DOHH2 (cell line): ENCODE measurements at regions not wholly inside any gene's neighbourhood (a gene's known extent, or its start where the extent isn't known, plus 50 kb on each side); places are given as distances from the start of the nearest gene placed in this dataset.

ENCODE experiments used
- CTCF ChIP-seq: fragments of 200-600 bp; sonication (generic); IDR thresholded peaks from one replicate; pipeline ENCODE4 v1.5.1; 2014; ENCODE audit warnings: antibody characterized with exemption, mild to moderate bottlenecking, low read depth, low read length; ENCODE audit not compliant: poor library complexity, severe bottlenecking
- EZH2phosphoT487 ChIP-seq: fragments of 200-600 bp; sonication (generic); IDR thresholded peaks from 2 replicates; pipeline ENCODE4 v1.6.1; 2017; ENCODE audit warnings: borderline replicate concordance, mild to moderate bottlenecking, antibody characterized with exemption, low read length, moderate library complexity, mixed read lengths

- no peak for TF ChIP-seq CTCF
- TF ChIP-seq EZH2phosphoT487 = no peak
These were observed 542.1 kb downstream of the MN1 start for GRCh38 chr22:27259433-27259832.
